DMS153 treated with DMSO at 0.1 percent for 48 hours (cell line): ENCODE measurements at regions not wholly inside any gene's neighbourhood (a gene's known extent, or its start where the extent isn't known, plus 50 kb on each side); places are given as distances from the start of the nearest gene placed in this dataset.

Experiments used
- DNase-seq: peaks from one replicate; lab custom pipeline; 2025; ENCODE audit not compliant: unreplicated experiment; lab: John Stamatoyannopoulos, UW

DNA sequence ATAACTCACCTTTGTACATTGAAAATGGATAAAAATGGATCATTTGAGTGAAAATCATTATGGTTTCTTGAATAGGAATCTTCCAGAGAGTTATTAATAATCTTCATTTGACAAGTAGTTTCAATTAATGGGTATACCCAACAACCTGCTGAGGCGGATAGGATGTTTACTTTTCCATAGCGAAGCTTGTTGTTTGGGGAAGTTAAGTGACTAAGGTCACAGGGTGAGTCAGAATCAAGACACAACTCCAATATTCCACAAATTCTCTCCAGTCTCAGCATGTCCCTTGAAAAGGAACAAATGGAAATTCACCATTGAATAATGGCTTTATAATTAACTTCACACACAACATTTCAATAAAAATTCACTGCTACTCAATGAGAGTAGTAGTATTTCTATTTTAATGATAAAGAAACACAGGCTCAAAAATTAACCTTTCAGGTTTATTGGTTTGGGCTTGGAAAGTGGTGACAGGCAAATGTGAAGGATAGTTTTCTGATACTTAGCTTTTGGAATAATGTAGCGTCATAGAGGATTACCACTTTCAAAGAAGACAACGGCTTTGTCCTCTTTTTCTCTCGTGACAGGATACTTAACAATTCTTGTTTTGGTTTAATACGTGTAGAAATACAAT lies 211.3 kb downstream of the GPD2 start:
- DNase-seq: no peak

- DNase-seq: no peak
Measured at GRCh38 chr2:156648522-156648921, 212.3 kb downstream of the GPD2 start.

GRCh38 chr2:156649596-156649995 lies 213.4 kb downstream of the GPD2 start:
- no peak for DNase-seq

DNA sequence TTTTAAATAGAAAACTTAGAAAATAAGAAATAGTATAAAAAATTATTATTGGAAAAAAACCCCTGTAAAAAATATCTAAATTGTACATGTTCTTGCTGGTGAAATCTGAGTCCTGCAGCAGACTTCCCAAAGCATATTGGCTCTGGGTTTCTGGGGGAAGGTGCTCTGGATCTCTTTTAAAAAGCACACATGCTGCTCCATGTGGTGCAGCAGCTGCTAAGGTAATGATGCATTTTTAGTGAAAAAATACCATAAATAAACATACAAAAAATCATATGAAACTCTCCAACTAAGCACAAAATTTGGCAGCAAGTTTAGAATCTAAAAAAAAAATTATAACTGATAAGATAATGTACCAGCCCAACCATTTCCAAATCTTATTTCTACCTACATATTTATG lies 216.5 kb downstream of the GPD2 start:
- no peak for DNase-seq

DNA sequence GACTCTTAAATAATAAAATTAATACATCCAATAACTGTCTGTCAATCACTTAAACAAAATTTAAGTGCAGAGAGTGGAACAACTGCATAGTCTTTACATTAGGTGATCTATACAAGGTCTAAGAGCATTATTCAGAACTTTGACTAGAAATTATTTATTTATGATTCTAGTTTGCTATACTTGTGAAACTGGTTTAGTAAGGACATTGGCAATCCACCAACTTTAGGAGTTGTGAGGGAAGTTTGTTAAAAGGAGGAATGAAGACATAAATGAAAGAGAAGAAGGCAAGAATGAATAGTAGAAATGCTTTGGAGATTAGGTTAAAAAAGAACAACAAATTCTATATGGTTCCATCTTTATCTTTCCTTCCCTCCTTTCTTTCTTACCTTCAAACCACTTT lies 217.5 kb downstream of the GPD2 start:
- DNase-seq: no peak

DNA sequence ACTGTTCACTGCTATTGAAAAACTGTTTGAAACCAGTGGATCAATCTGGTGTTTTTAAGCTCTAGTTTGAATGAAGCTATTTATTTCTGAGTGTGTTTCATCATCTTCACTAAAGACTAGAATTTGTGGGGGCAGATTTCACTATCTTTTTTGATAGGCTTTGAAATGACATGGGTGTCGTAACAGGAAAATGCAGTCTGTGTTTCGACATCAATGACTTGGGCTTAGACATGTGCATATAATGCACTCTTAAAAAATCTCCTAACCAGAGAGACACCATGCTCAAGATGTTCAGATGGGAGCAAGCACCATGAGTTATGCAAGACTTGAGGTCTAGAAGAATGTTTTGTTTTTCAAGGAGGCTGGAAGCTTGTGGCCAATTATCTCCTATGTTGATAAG lies 221.6 kb downstream of the GPD2 start:
- no peak for DNase-seq

DNA sequence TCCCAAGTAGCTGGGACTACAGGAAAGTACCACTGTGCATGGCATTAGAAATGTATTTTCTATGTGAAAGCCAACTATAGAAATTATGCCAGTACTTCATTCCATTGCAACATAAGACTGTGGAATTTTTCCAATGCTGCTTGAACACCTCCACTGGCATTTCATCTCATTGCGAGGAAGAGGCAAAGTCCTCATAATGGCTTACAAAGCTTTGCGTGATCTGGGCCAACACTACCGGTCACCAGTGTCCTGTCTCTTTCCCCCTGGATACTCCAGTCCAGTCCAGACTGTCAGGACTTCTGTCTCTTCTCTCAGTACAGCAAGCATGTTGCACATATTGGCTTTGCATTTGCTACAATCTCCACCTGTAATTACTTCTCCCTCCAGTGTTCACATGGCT lies 223.5 kb downstream of the GPD2 start:
- DNase-seq: no peak

- DNase-seq: no peak
Measured at GRCh38 chr2:156663757-156664409, 227.7 kb downstream of the GPD2 start.

DNA sequence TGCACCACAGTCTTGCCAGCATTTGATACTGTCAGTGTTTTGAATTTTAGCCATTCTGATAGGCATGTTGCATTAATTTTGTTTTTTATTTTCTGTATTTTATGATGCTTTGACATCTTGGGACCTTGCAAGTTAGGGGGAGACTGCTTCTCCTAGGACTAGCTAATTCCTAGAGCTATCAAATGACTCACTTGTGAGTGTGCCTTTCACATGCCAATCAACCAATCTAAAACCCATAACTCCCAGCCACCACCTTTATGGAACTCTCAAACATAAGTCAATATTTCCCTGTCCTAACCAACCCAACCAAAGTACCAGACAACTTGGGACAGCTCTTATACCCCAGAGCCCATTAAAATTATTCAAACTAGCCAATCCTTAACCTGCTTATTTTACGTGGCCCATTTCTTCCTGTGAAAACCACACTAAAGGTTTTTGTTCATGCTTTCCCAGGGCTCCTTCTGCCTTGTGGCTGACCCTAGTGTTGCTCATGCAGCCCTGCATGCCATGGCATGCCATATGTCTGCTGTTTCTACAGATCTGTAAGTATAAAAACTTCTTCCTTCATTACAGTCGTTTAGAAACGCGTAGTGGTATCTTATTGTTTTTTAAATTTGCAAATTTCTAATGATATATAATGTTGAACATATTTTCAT lies 230.1 kb downstream of the GPD2 start:
- DNase-seq: no peak

- no peak for DNase-seq
Measured at GRCh38 chr2:156670104-156670503, 233.9 kb downstream of the GPD2 start.

GRCh38 chr2:156671706-156672361 lies 235.7 kb downstream of the GPD2 start:
- no peak for DNase-seq

- no peak for DNase-seq
Measured at GRCh38 chr2:156672556-156673332, 236.6 kb downstream of the GPD2 start.

GRCh38 chr2:156673333-156673615 lies 237.1 kb downstream of the GPD2 start:
- no peak for DNase-seq

DNA sequence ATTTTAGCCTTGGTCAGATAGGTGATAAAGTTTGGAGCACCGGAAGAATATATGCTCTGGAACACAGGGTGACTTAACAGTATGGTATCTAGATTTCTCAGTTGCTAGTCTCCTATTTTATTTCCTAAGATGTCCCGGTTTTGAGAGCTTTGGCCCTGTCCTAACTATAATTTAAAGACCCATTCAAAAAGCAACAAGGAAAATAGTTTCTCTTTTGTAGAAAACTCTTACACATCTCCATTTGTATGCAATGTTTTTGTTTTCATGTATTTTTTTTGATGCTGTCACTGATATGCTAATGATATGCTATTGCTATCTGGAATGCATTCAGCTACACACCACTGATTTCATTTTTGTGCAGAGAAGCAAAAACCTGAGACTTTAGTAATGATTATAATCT lies 237.8 kb downstream of the GPD2 start:
- DNase-seq: no peak

GRCh38 chr2:156675896-156676295 lies 239.7 kb downstream of the GPD2 start:
- DNase-seq: no peak

GRCh38 chr2:156679820-156680219 lies 243.6 kb downstream of the GPD2 start:
- DNase-seq: no peak

- DNase-seq: no peak
Measured at GRCh38 chr2:156680266-156680665, 244.1 kb downstream of the GPD2 start.

- DNase-seq: no peak
Measured at GRCh38 chr2:156687126-156687525, 250.9 kb downstream of the GPD2 start.

- no peak for DNase-seq
Measured at GRCh38 chr2:156687715-156688114, 251.5 kb downstream of the GPD2 start.

DNA sequence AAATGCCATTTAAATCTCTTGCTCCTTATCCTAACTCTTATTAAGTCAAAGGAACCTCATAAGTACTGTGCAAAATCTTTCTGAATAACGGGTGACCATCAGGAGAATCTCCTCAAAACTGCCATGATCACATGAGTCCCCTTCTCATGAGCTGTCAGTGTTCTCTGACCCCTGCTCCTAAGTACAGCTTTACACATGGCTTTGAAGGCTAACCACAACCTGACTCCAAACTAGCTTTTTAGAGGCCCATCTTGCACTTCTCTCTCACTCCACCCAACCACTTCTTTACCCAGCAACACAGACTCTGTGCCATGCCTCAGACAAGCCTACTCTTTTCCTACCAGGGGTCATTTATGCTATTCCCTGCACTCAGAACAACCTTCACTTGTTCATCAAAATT lies 253.8 kb downstream of the GPD2 start:
- DNase-seq: no peak

GRCh38 chr2:156691014-156691413 lies 254.8 kb downstream of the GPD2 start:
- DNase-seq: no peak

DNA sequence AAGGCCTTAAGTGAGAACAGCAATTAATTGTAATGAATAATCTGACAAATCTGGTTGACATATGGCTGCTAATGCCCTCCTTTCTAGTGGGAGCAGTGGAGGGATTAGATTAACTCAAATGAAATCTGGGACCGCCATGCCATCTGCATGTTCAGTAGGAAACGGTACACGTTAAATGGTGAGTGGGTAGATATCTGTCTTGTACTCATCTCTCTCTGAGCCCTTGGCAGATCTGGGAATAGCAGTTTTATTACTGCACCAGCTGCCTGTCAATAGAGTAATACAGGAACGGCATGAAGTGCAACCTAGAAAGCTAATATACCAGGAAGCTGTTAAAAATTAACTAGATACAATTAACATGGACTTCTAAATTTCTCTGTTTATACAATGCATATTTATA lies 258.8 kb downstream of the GPD2 start:
- no peak for DNase-seq
